Dedifferentiated amniotic fluid mesenchymal stem cell (primary cell): ENCODE measurements at regions not wholly inside any gene's neighbourhood (a gene's known extent, or its start where the extent isn't known, plus 50 kb on each side); places are given as distances from the start of the nearest gene placed in this dataset.
"Not testable (repeated sequence)": the region's sequence is repeated elsewhere in the genome, so short reads cannot be mapped to it uniquely, and the experiment has no call there.

Experiments
- DNase-seq: peaks from one replicate; pipeline ENCODE4 v3.0.0-alpha.2; 2016; ENCODE audit errors: extremely low spot score

- no peak for DNase-seq
Observed at GRCh38 chr3:20254268-20255117, 68.5 kb upstream of the SGO1 start.

GRCh38 chr3:20250786-20251185, 64.8 kb upstream of the SGO1 start:
- no peak for DNase-seq

- DNase-seq = no peak
Observed at GRCh38 chr3:20250314-20250713, 64.3 kb upstream of the SGO1 start.

GRCh38 chr3:20246662-20247061, 60.7 kb upstream of the SGO1 start:
- DNase-seq = no peak

GRCh38 chr3:20245781-20246180, 59.8 kb upstream of the SGO1 start:
- DNase-seq = no peak

GRCh38 chr3:20240154-20240883, 54.3 kb upstream of the SGO1 start:
- DNase-seq = no peak

GRCh38 chr3:20238199-20238598, 52.2 kb upstream of the SGO1 start:
- DNase-seq = not testable (repeated sequence)

- no peak for DNase-seq
Observed at GRCh38 chr3:20236603-20237002, 50.6 kb upstream of the SGO1 start.
